ENCODE measurements at regions not wholly inside any gene's neighbourhood (a gene's known extent, or its start where the extent isn't known, plus 50 kb on each side); places are given as distances from the start of the nearest gene placed in this dataset.

DNA sequence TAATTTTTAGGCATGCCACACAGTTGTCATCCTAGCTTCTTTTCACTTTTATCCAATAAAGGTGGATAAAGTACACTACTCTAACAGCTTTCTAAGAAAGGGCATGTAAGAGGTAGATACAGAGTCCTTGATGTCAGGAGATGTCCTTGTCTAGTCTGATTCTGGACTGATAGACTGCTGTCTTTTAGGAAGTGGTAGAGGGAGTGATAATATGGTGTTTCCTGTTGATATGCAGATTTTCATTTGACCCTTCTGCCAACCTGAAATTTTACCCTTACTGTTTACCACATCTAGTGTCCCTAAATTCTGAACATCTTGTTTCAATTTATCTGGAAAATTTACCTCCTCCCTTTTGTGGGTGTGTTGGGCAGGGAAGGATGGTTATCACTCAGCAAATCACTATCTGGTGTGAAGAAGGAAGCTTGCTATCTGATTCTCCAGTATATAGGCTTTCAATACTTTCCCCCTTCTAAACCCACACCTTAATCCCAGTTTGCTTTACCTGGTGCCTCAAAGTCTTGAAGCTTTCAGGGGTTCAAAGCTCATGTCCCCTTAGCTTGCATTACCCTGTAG is 354.9 kb upstream of the SNX7 start:
- no peaks in the 10 kb centered on the region for H3K79me2 ChIP-seq (ENCODE audit: insufficient read depth)
- no peak overlapping the region for H3K27ac ChIP-seq (ENCODE audit: low read depth in 2 of 2, low read length in 1 of 2)
- POLR2A ChIA-PET, result no interaction called here
- H3K4me1 ChIP-seq (ENCODE audit: control insufficient read depth in 1 of 2, insufficient read depth in 2 of 2, low read depth in 1 of 2, low read length in 1 of 2), result no peaks in the 10 kb centered on the region; a peak in 1 of 4 replicates
- H3K9me2 ChIP-seq, result no peaks in the 10 kb centered on the region
- no peak overlapping the region for H2AFZ ChIP-seq (ENCODE audit: low read depth)
- no peak overlapping the region for H3K4me3 ChIP-seq (ENCODE audit: low read depth in 2 of 2, low read length in 1 of 2)
- no peak overlapping the region for H3K4me2 ChIP-seq
- no peaks in the 10 kb centered on the region for H4K20me1 ChIP-seq (ENCODE audit: insufficient read depth)
- H3K9ac ChIP-seq, result no peak overlapping the region
- TF ChIP-seq MXI1 (IDR thresholded peaks at IDR 0.05; ENCODE audit: low read depth, low read length) (no peak), MEF2A (IDR thresholded peaks at IDR 0.05; ENCODE audit: borderline replicate concordance, low read depth) (no peak), GATA2 (CRISPR knock-in tag; IDR thresholded peaks at IDR 0.05) (peak; percentile 40), NRF1 (IDR thresholded peaks at IDR 0.05; ENCODE audit: low read depth, low read length) (no peak), TCF12 (IDR thresholded peaks at IDR 0.05) (no peak), CHD2 (IDR thresholded peaks at IDR 0.05; ENCODE audit: low read length, partially characterized antibody) (no peak)
- no peaks in the 10 kb centered on the region for H3K9me3 ChIP-seq
- peaks cover 4% of the 10 kb centered on the region for H3F3A ChIP-seq (replicated peaks; ENCODE audit: insufficient read depth)
- peaks cover 0 to 3% of the 10 kb centered on the region in 2 experiments for H3K36me3 ChIP-seq (replicated peaks in 1 of 2; ENCODE audit: control insufficient read depth in 1 of 2, insufficient read depth in 2 of 2, low read length in 1 of 2)
- no peaks in the 10 kb centered on the region for H3K27me3 ChIP-seq (ENCODE audit: insufficient read depth)
- CTCF ChIA-PET, result interaction anchor here (0.7 kb wide), 1 partner anchor 58 kb away, joined by 3 read pairs; no protein-coding TSS in a partner anchor
- no peak for DNase-seq

DNA sequence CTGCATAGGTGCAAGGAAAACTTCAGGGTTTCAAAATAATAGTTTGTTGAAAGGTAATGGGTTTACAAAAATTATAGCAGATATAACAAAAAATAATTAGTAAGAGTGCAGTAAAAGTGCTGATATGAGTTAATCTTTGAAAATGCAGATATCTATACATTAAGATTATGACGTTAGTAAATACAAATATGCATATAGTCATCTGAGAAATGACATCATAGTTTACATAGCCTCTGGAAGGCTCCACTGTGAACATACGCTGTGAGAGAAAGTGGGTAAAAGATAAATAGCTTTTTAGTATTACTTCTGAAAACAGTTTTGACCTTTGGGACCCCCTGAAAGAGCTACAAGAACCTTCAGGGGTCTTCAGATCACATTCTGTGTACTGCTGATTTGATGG is 356.2 kb upstream of the SNX7 start:
- Histone ChIP-seq H3K27ac (ENCODE audit: low read depth in 2 of 2, low read length in 1 of 2) (no peak overlapping the region), H3K9me3 (no peaks in the 10 kb centered on the region), H2AFZ (ENCODE audit: low read depth) (no peak overlapping the region), H3K9me2 (no peaks in the 10 kb centered on the region), H3K4me3 (ENCODE audit: low read depth in 2 of 2, low read length in 1 of 2) (no peak overlapping the region), H3K27me3 (ENCODE audit: insufficient read depth) (no peaks in the 10 kb centered on the region), H3K9ac (no peak overlapping the region), H3K36me3 (replicated peaks in 1 of 2; ENCODE audit: control insufficient read depth in 1 of 2, insufficient read depth in 2 of 2, low read length in 1 of 2) (peaks cover 0 to 3% of the 10 kb centered on the region in 2 experiments), H3K79me2 (ENCODE audit: insufficient read depth) (no peaks in the 10 kb centered on the region), H4K20me1 (ENCODE audit: insufficient read depth) (no peaks in the 10 kb centered on the region), H3F3A (replicated peaks; ENCODE audit: insufficient read depth) (peaks cover 4% of the 10 kb centered on the region), H3K4me2 (no peak overlapping the region), H3K4me1 (ENCODE audit: control insufficient read depth in 1 of 2, insufficient read depth in 2 of 2, low read depth in 1 of 2, low read length in 1 of 2) (no peaks in the 10 kb centered on the region; a peak in 1 of 4 replicates)
- WGBS (ENCODE audit: low lambda C conversion rate), result 82% methylated on average over 2 of the region's 2 CpGs
- ChIA-PET CTCF (no interaction called here), POLR2A (no interaction called here)
- no peak for TF ChIP-seq FOXJ3 (CRISPR knock-in tag; IDR thresholded peaks at IDR 0.05)
- TF ChIP-seq, protein P1, sequence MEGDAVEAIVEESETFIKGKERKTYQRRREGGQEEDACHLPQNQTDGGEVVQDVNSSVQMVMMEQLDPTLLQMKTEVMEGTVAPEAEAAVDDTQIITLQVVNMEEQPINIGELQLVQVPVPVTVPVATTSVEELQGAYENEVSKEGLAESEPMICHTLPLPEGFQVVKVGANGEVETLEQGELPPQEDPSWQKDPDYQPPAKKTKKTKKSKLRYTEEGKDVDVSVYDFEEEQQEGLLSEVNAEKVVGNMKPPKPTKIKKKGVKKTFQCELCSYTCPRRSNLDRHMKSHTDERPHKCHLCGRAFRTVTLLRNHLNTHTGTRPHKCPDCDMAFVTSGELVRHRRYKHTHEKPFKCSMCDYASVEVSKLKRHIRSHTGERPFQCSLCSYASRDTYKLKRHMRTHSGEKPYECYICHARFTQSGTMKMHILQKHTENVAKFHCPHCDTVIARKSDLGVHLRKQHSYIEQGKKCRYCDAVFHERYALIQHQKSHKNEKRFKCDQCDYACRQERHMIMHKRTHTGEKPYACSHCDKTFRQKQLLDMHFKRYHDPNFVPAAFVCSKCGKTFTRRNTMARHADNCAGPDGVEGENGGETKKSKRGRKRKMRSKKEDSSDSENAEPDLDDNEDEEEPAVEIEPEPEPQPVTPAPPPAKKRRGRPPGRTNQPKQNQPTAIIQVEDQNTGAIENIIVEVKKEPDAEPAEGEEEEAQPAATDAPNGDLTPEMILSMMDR (IDR thresholded peaks at IDR 0.05), result no peak
- TF ChIP-seq, protein P2, sequence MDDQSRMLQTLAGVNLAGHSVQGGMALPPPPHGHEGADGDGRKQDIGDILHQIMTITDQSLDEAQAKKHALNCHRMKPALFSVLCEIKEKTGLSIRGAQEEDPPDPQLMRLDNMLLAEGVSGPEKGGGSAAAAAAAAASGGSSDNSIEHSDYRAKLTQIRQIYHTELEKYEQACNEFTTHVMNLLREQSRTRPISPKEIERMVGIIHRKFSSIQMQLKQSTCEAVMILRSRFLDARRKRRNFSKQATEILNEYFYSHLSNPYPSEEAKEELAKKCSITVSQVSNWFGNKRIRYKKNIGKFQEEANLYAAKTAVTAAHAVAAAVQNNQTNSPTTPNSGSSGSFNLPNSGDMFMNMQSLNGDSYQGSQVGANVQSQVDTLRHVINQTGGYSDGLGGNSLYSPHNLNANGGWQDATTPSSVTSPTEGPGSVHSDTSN (IDR thresholded peaks at IDR 0.05), result no peak
- TF ChIP-seq ELF1 (IDR thresholded peaks at IDR 0.05), result no peak
- TF ChIP-seq GATA2 (CRISPR knock-in tag; IDR thresholded peaks at IDR 0.05), result no peak
- TF ChIP-seq TEAD4 (IDR thresholded peaks at IDR 0.05; ENCODE audit: borderline replicate concordance, insufficient read depth), result no peak
- TF ChIP-seq, protein P3, sequence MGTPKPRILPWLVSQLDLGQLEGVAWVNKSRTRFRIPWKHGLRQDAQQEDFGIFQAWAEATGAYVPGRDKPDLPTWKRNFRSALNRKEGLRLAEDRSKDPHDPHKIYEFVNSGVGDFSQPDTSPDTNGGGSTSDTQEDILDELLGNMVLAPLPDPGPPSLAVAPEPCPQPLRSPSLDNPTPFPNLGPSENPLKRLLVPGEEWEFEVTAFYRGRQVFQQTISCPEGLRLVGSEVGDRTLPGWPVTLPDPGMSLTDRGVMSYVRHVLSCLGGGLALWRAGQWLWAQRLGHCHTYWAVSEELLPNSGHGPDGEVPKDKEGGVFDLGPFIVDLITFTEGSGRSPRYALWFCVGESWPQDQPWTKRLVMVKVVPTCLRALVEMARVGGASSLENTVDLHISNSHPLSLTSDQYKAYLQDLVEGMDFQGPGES (IDR thresholded peaks at IDR 0.05; ENCODE audit: low read depth, low read length), result no peak
- no peak for TF ChIP-seq EZH2phosphoT487 (IDR thresholded peaks at IDR 0.05; ENCODE audit: borderline replicate concordance, low read depth)
- DNase-seq, result no peak
